ENCODE measurements at regions not wholly inside any gene's neighbourhood (a gene's known extent, or its start where the extent isn't known, plus 50 kb on each side); places are given as distances from the start of the nearest gene placed in this dataset.

DNA sequence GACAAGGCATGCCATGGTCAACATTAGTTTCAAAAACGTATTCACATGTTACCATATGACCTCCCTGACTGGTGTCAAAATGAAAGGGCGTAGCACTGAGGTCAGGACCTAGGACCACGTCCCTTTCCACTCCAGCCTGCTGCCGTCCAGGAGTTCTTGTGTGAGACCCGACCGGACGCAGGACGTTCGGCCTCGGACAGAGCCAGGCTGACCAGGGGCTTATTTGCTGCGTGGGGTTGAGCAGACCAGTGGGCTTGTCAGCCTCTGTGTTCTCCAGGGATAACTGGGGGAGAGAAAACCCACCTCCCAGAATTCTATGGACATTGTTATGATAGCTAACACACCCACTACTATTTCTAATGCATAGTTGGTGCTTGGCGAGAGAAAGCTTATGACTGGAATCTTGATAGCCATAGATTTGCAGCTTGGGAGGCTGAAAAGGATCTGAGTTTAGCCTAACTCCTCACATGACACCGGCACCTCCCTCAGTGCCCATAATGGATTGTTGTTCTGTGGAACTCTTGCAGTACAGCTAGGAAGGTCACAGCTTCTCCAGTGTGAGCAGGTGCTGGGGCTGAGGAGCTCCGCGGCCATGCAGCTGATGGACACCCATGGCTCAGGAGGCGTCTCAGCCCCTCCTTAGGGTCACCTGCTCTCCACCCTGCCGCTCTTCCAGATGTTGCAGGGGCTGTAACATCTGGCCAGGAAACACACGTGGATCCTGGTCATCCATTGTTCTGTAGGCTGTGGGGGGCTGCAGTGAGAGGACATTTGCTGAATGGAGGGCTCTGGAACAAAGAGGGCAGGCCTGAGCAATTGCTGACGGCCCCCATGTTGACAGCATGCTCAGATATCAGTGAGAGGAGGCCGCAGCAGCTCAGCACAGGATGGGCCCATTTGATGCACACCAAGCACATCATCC lies 368.4 kb downstream of the IRX2 start:
- DNase-seq (ENCODE audit: low read depth): no peak
- ChIA-PET CTCF (no interaction called here), POLR2A (no interaction called here)

DNA sequence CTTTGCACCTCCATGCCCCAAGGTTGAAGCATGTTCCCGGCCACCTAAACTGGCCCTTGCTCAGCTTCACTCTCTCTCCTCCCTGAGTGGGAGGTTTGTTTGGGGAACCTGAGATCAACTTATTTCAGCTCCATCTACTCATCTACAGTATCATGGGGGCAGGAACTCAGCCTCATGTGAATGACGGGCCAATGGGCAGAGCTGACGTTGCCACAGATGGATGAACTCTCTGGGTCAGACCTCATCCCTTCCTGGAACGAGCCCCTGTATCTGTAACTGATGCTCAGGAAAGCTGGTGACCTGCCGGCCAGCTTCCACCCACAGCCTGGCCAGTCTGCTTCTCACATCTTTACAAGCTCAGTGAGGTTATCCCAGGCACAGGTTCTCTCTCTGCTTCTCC lies 369.6 kb downstream of the IRX2 start:
- ChIA-PET CTCF (no interaction called here), POLR2A (no interaction called here)
- H3K27me3 ChIP-seq (ENCODE audit: control insufficient read depth, insufficient read depth, low read length): no peaks in the 10 kb centered on the region
- H3K4me3 ChIP-seq (ENCODE audit: low read depth, low read length): no peak overlapping the region
- TF ChIP-seq, protein P1, sequence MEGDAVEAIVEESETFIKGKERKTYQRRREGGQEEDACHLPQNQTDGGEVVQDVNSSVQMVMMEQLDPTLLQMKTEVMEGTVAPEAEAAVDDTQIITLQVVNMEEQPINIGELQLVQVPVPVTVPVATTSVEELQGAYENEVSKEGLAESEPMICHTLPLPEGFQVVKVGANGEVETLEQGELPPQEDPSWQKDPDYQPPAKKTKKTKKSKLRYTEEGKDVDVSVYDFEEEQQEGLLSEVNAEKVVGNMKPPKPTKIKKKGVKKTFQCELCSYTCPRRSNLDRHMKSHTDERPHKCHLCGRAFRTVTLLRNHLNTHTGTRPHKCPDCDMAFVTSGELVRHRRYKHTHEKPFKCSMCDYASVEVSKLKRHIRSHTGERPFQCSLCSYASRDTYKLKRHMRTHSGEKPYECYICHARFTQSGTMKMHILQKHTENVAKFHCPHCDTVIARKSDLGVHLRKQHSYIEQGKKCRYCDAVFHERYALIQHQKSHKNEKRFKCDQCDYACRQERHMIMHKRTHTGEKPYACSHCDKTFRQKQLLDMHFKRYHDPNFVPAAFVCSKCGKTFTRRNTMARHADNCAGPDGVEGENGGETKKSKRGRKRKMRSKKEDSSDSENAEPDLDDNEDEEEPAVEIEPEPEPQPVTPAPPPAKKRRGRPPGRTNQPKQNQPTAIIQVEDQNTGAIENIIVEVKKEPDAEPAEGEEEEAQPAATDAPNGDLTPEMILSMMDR (IDR thresholded peaks at IDR 0.05; ENCODE audit: insufficient read depth, low read depth, low read length): no peak
- DNase-seq (ENCODE audit: low read depth): no peak
- H3K36me3 ChIP-seq (ENCODE audit: control insufficient read depth, insufficient read depth, low read length): no peaks in the 10 kb centered on the region

More for the DNA sequence above, 368.4 kb downstream of the IRX2 start:
- no peaks in the 10 kb centered on the region for H3K27me3 ChIP-seq (ENCODE audit: control insufficient read depth, insufficient read depth, low read length)
- H3K4me3 ChIP-seq (ENCODE audit: low read depth, low read length): no peak overlapping the region
- H3K36me3 ChIP-seq (ENCODE audit: control insufficient read depth, insufficient read depth, low read length): no peaks in the 10 kb centered on the region
- TF ChIP-seq, protein P1 (IDR thresholded peaks at IDR 0.05; ENCODE audit: insufficient read depth, low read depth, low read length): no peak

DNA sequence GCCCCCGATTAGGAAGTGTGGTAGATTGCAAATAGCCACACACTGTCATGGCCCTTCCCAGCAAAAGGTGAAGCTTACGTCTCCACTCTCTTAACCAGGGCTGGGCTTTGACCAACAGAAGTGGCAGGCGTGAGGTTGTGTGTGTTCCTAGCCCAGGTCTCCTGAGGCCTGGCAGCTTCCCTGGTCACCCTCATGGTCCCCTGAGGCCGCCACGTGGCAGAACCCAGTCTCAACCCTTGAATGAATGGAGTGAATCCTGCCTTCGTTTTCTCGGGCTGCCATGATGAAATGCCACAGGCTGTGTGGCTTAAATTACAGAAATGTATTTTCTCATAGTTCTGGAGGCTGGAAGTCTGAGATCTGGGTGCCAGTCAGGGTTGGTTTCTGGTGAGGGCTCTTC lies 370.4 kb downstream of the IRX2 start:
- no peaks in the 10 kb centered on the region for H3K27me3 ChIP-seq (ENCODE audit: control insufficient read depth, insufficient read depth, low read length)
- no peaks in the 10 kb centered on the region for H3K36me3 ChIP-seq (ENCODE audit: control insufficient read depth, insufficient read depth, low read length)
- POLR2A ChIA-PET: no interaction called here
- no peak overlapping the region for H3K4me3 ChIP-seq (ENCODE audit: low read depth, low read length)
- DNase-seq (ENCODE audit: low read depth): no peak
- TF ChIP-seq, protein P1 (IDR thresholded peaks at IDR 0.05; ENCODE audit: insufficient read depth, low read depth, low read length): no peak
- CTCF ChIA-PET: no interaction called here

DNA sequence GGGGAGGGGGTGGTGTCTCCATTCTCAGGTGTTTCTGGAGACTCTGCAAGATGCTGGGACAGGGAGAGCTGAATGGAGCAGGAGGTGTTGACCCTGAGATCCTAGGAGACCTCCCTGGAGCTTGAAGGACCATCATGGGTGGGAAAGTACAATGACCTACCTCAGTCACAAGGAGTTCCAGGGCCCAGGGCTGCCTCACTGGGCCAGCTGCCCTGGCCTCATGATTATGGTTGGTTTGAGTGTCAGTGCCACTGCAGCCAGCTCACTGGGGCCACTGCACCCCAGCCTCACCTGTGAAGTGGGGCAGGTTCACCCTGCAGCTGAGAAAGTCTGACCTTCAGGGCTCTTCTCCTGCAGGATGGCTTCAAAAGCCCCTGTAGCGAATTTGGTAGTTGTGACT lies 372.5 kb downstream of the IRX2 start:
- Histone ChIP-seq H3K4me3 (ENCODE audit: low read depth, low read length) (no peak overlapping the region), H3K27me3 (ENCODE audit: control insufficient read depth, insufficient read depth, low read length) (no peaks in the 10 kb centered on the region), H3K36me3 (ENCODE audit: control insufficient read depth, insufficient read depth, low read length) (no peaks in the 10 kb centered on the region)
- ChIA-PET CTCF (no interaction called here), POLR2A (no interaction called here)
- TF ChIP-seq, protein P1 (IDR thresholded peaks at IDR 0.05; ENCODE audit: insufficient read depth, low read depth, low read length): no peak
- DNase-seq (ENCODE audit: low read depth): no peak

DNA sequence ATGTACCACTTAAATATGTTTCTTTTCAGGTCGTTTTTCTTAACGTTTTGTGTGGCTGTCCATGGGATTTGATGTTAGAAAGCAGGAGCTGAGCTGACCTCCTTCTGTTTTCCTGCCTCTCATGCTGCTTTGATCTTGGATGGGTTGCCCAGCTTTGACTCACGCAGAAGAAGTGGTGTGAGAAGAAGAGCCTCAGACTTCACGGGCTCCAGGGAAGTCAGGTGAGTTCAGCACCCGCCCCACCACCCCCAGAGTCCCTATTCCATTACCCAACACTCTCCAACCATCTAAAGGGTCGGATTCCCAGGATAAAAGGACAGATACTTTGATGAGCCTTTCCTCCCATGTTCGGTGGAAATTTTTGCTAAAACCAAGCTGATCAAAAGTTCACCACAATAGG lies 373.4 kb downstream of the IRX2 start:
- Histone ChIP-seq H3K36me3 (ENCODE audit: control insufficient read depth, insufficient read depth, low read length) (no peaks in the 10 kb centered on the region), H3K4me3 (ENCODE audit: low read depth, low read length) (no peak overlapping the region), H3K27me3 (ENCODE audit: control insufficient read depth, insufficient read depth, low read length) (no peaks in the 10 kb centered on the region)
- TF ChIP-seq, protein P1 (IDR thresholded peaks at IDR 0.05; ENCODE audit: insufficient read depth, low read depth, low read length): no peak
- ChIA-PET POLR2A (no interaction called here), CTCF (no interaction called here)
- no peak for DNase-seq (ENCODE audit: low read depth)

All from BJ (cell line).